SH-SY5Y (cell line): ENCODE measurements at regions not wholly inside any gene's neighbourhood (a gene's known extent, or its start where the extent isn't known, plus 50 kb on each side); places are given as distances from the start of the nearest gene placed in this dataset.

ENCODE experiments used
- GATA2 ChIP-seq: IDR thresholded peaks from 2 replicates; pipeline ENCODE4 v1.6.1; 2011; ENCODE audit warnings: mild to moderate bottlenecking, low read depth, low read length
- GATA3 ChIP-seq: IDR thresholded peaks from 2 replicates; pipeline ENCODE4 v1.6.1; 2011; ENCODE audit warnings: low read depth, mild to moderate bottlenecking, low read length, moderate library complexity

DNA sequence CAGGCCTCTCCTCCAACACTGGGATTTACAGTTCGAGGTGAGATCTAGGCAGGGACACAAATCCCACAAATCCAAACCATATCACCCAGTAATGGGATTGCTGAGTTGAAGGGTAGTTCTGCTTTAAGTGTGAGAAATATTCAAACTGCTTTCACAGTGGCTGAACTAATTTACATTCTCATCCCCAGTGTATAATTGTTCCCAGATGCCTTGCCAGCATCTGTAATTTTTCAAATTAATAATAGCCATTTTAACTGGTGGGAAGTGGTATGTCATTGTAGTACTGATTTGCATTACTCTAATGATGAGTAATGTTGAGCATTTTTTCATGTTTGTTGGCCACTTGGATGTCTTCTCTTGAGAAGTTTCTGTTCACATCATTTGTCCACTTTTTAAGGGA, 592.8 kb upstream of the GRM3 start:
- TF ChIP-seq GATA3 (no peak), GATA2 (no peak)

GRCh38 chr7:86049910-86050309, 593.8 kb upstream of the GRM3 start:
- no peak for TF ChIP-seq GATA3
- no peak for TF ChIP-seq GATA2

GRCh38 chr7:86025807-86026206, 617.9 kb upstream of the GRM3 start:
- TF ChIP-seq GATA2 (no peak), GATA3 (no peak)

DNA sequence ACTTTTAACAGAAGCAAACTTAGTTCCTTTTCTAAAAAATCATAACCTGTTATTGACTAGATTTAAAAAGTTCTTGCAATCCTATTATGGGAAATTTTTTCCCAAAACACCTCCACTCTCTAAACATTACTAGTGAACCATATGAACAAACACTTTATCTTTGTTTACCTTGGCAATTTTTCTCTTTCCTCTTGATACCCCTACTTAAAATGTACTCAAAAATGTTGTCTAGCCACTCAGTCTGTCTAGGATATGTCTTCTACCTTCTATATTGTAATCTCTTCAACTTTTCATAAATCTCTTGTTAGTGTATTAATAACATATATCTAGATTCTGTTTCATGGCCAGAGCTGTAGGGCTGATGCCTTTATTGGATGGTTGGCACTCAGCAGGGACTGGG, 630.0 kb upstream of the GRM3 start:
- no peak for TF ChIP-seq GATA2
- no peak for TF ChIP-seq GATA3

DNA sequence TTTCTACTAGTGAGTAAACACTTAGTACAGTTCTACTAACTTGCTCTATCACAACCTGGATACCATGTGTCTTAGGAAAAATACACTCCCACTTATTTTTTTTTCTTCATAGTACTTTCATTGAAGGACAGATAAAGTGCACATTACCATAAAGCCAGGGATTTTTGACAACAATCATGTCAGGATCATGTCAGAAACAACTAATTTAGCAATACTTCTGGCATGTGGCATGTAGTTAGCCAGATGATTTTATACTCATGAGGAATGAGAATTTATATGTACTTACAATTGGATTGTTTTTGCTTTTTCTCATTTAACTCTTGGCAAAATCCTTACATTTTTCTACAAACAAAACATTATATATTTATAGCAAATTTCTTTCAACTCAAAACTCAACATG, 630.7 kb upstream of the GRM3 start:
- no peak for TF ChIP-seq GATA3
- TF ChIP-seq GATA2 = no peak

GRCh38 chr7:86008898-86009297, 634.8 kb upstream of the GRM3 start:
- TF ChIP-seq GATA3 = no peak
- TF ChIP-seq GATA2 = no peak

- TF ChIP-seq GATA3 = no peak
- TF ChIP-seq GATA2 = no peak
Measured at GRCh38 chr7:86006909-86007308, 636.8 kb upstream of the GRM3 start.

- no peak for TF ChIP-seq GATA3
- TF ChIP-seq GATA2 = no peak
Measured at GRCh38 chr7:86002858-86003257, 640.9 kb upstream of the GRM3 start.

DNA sequence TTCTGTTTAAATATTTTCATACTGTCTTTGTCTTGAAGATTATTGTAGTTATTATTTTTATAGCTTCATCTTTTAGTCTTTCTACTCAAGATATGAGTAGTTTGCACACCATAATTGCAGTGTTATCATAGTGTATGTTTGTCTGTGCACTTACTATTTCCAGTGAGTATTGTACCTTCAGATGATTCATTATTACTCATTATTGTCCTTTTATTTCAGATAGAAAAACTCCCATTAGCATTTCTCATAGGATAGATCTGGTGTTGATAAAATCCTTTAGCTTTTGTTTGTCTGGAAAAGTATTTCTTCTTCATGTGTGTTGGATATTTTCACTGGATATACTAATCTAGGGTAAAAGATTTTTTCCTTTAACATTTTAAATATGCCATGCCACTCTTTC, 646.2 kb upstream of the GRM3 start:
- TF ChIP-seq GATA2 (no peak), GATA3 (no peak)

GRCh38 chr7:85995101-85995500, 648.6 kb upstream of the GRM3 start:
- TF ChIP-seq GATA3 (no peak), GATA2 (no peak)

DNA sequence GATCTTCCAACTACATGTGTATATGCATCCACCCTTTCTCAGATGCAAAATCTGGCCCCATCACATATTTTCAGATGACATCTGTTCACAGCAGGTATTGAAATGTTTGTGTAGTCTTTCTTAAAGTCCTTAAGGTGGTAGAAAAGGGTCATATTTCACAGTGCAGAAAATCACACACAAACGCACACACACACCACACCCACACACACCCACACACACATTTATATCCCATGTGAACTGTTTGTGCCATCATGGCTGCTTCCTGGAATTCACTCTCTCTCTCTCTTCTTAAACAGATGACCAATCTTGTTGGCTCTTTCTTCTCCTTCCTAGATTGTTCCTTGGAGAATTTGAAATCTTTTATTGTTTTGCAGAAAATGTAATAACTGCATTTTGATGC, 663.0 kb upstream of the GRM3 start:
- no peak for TF ChIP-seq GATA2
- no peak for TF ChIP-seq GATA3

DNA sequence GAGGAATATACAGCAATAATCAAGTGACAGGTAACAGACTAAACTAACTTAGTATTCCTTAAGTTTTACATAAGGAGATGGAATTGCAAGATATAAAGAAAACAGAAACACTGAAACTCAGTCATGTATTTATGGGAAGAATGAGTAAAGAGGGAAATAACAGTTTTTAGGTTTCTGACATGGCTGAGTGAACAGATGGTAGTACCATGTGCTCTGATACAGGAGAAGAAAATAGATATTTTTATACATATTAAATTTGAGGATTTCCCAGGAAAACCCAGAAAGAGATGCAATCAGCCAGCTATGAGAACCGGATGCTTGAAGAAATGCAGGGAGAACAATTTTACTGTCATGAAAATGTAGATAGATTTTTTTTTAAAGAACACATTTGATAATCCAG, 669.5 kb upstream of the GRM3 start:
- TF ChIP-seq GATA2 (no peak), GATA3 (no peak)

GRCh38 chr7:85972504-85973141, 671.1 kb upstream of the GRM3 start:
- no peak for TF ChIP-seq GATA3

DNA sequence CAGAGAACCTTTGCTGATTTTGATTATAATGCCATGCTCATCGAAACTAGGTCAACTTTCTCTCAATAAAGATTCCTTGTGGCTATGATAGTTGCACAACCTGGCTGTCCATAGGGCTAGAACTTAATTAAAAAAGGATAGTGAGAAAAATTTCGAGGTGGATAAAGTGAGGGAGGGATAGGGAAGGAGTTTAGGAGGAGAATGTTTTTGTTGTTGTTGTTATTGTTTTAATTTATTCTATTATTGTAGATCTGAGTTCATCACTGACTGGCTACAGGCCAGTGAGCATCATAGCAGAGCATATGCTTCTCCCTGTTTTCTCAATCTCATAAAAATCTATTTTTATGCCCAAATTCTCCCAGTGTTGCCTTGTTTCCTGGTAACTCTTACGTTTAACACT, 688.7 kb upstream of the GRM3 start:
- TF ChIP-seq GATA2 = no peak
- TF ChIP-seq GATA3 = no peak

DNA sequence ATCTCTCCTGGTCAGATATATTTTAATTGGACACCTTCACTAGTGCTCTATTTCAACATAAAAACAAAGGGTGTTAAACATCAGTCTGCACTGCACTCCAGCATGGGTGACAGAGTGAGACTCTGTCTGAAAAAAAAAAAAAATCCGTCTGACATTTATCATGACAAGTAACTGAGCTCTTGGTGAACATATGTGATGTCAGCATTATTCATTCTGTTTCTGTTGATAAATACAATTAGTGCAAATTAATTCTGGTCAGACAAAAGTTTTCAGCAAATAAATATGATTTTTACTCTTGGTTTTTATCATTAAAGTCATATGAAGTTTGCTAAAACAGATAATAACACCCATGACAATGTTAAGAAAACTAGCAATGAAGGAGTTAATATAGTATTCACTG, 692.8 kb upstream of the GRM3 start:
- no peak for TF ChIP-seq GATA2
- no peak for TF ChIP-seq GATA3

- TF ChIP-seq GATA3 (no peak), GATA2 (no peak)
Measured at GRCh38 chr7:85950418-85950817, 693.3 kb upstream of the GRM3 start.

GRCh38 chr7:85947767-85948166, 695.9 kb upstream of the GRM3 start:
- TF ChIP-seq GATA3 (no peak), GATA2 (no peak)
